A549 (cell line): ENCODE measurements at regions not wholly inside any gene's neighbourhood (a gene's known extent, or its start where the extent isn't known, plus 50 kb on each side); places are given as distances from the start of the nearest gene placed in this dataset.

Experiments
- ATAC-seq, 2 experiments: fragments of 200-7000 bp in 1 of 2; fragments of >200 bp in 1 of 2; cut with Nextera tagmentation in 1 of 2; cut with Tn5 transposase in 1 of 2; 3 replicates each; pipeline versions ENCODE4 v1.8.0 to v1.9.1; 2018 to 2020; ENCODE audit warnings: mild to moderate bottlenecking in 1 of 2, moderate library complexity in 1 of 2
- CTCF ChIA-PET: fragments of 300-600 bp; sonication (Branson Sonifier 250); formaldehyde crosslinking; extraction: SDS; loops from one replicate; lab custom pipeline; 2021; ENCODE audit warnings: antibody characterized with exemption, inconsistent platforms; lab: Yijun Ruan, JAX
- POLR2A ChIA-PET: fragments of 350-600 bp; formaldehyde crosslinking; extraction: SDS; loops from one replicate; lab custom pipeline; 2021; ENCODE audit warnings: antibody characterized with exemption, inconsistent platforms; lab: Yijun Ruan, JAX
- DNase-seq, 2 experiments: peaks; one replicate each; pipeline versions ENCODE4 v3.0.0 to v3.0.0-alpha.2; 2011 to 2016; ENCODE audit warnings: low read depth in 1 of 2, low spot score in 1 of 2
- FAIRE-seq: peaks from 2 replicates; lab custom pipeline; 2011; peaks lifted over from hg19 to GRCh38; lab: Jason Lieb, UNC
- H3K27ac ChIP-seq, 2 experiments: fragments of >200 bp; sonication (Bioruptor Twin); formaldehyde crosslinking; 3 replicates each; pipeline ENCODE4 v1.5.1; 2016 to 2017
- H3K4me1 ChIP-seq: fragments of >200 bp; sonication (Bioruptor Twin); formaldehyde crosslinking; 3 replicates; pipeline ENCODE4 v1.6.1; 2016
- H3K4me2 ChIP-seq: fragments of >200 bp; sonication (Bioruptor Twin); formaldehyde crosslinking; 3 replicates; pipeline ENCODE4 v1.6.1; 2016
- H3K4me3 ChIP-seq: fragments of >200 bp; sonication (Bioruptor Twin); formaldehyde crosslinking; 3 replicates; pipeline ENCODE4 v1.5.1; 2016
- H3K9me3 ChIP-seq: fragments of >200 bp; sonication (Bioruptor Twin); formaldehyde crosslinking; 3 replicates; pipeline ENCODE4 v1.6.1; 2016
- CEBPB ChIP-seq, 2 experiments: fragments of >200 bp in 1 of 2; sonication (Bioruptor Twin) in 1 of 2; formaldehyde crosslinking in 1 of 2; IDR thresholded peaks; 2 replicates each; pipeline ENCODE4 v1.6.1; 2012 to 2016
- EHF ChIP-seq: fragments of 250-450 bp; sonication (Bioruptor Pico); IDR thresholded peaks from 2 replicates; pipeline ENCODE4 v1.5.0; 2020; ENCODE audit warnings: mild to moderate bottlenecking
- EHMT2 ChIP-seq: fragments of 200-600 bp; sonication (generic); IDR thresholded peaks from 2 replicates; pipeline ENCODE4 v1.6.1; 2016; ENCODE audit warnings: antibody characterized with exemption, low read depth, mild to moderate bottlenecking, moderate library complexity
- FOSB ChIP-seq: fragments of 250-450 bp; sonication (Bioruptor Pico); IDR thresholded peaks from 2 replicates; pipeline ENCODE4 v1.5.0; 2020; ENCODE audit warnings: mild to moderate bottlenecking, moderate library complexity
- KDM5A ChIP-seq: fragments of 200-600 bp; sonication (generic); IDR thresholded peaks from 2 replicates; pipeline ENCODE4 v1.6.1; 2016; ENCODE audit warnings: antibody characterized with exemption, mild to moderate bottlenecking
- MAZ ChIP-seq: fragments of 150-350 bp; IDR thresholded peaks from 2 replicates; pipeline ENCODE4 v1.6.1; 2014; ENCODE audit warnings: antibody characterized with exemption, low read depth, low read length, borderline replicate concordance
- NR3C1 ChIP-seq: fragments of >200 bp; sonication (Bioruptor Twin); formaldehyde crosslinking; IDR thresholded peaks from 3 replicates; pipeline ENCODE4 v1.6.1; 2017
- TP53 ChIP-seq: fragments of 250-450 bp; sonication (Bioruptor Pico); IDR thresholded peaks from 2 replicates; pipeline ENCODE4 v1.5.0; 2021; ENCODE audit warnings: mild to moderate bottlenecking, moderate library complexity
- ZNF302 ChIP-seq: fragments of 250-450 bp; sonication (Bioruptor Pico); IDR thresholded peaks from 2 replicates; pipeline ENCODE4 v1.9.0; 2021; ENCODE audit warnings: inconsistent platforms, mild to moderate bottlenecking, moderate library complexity
- WGBS: methylation state at CpG from one replicate; pipeline ENCODE4 v1.1.6; 2017; ENCODE audit errors: missing lambda C conversion rate; 5-methylcytosine and 5-hydroxymethylcytosine counted together
- TF ChIP-seq, protein P1 (sequence below): fragments of 250-450 bp; sonication (Bioruptor Pico); IDR thresholded peaks from 2 replicates; pipeline ENCODE4 v1.5.0; 2021; ENCODE audit warnings: mild to moderate bottlenecking, moderate library complexity, borderline replicate concordance
- TF ChIP-seq, protein P2 (sequence below): IDR thresholded peaks from 2 replicates; pipeline ENCODE4 v1.6.1; 2012
- TF ChIP-seq, protein P3 (sequence below): fragments of >200 bp; sonication (Bioruptor Twin); formaldehyde crosslinking; IDR thresholded peaks from 3 replicates; pipeline ENCODE4 v1.5.1; 2016
- TF ChIP-seq, protein P4 (sequence below): fragments of 200-600 bp; sonication (generic); IDR thresholded peaks from 2 replicates; pipeline ENCODE4 v1.6.1; 2016; ENCODE audit warnings: antibody characterized with exemption, mild to moderate bottlenecking, moderate library complexity

DNA sequence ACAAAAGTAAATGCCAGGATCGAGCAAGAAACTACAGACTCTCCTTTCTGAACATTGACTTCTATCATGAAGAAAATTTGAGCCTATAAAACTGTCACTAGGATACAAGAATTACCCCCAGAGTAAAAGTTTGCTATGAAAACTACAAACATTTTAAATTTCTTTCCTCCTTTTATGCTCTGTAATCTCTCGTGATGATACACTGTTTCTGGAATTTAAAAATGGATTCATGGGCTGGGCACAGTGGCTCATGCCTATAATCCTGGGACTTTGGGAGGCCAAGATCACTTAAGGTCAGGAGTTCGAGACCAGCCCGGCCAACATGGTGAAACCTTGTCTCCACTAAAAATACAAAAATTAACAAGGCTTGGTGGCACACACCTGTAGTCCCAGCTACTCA is 181.3 kb downstream of the ZNF281 start:
- Histone ChIP-seq H3K4me3 (no peak overlapping the region), H3K27ac (no peak overlapping the region), H3K9me3 (no peaks in the 10 kb centered on the region), H3K4me1 (peaks cover 21% of the 10 kb centered on the region), H3K4me2 (no peak overlapping the region)
- DNase-seq (no peak), ATAC-seq (no peak), FAIRE-seq (no peak)
- TF ChIP-seq, protein P1, sequence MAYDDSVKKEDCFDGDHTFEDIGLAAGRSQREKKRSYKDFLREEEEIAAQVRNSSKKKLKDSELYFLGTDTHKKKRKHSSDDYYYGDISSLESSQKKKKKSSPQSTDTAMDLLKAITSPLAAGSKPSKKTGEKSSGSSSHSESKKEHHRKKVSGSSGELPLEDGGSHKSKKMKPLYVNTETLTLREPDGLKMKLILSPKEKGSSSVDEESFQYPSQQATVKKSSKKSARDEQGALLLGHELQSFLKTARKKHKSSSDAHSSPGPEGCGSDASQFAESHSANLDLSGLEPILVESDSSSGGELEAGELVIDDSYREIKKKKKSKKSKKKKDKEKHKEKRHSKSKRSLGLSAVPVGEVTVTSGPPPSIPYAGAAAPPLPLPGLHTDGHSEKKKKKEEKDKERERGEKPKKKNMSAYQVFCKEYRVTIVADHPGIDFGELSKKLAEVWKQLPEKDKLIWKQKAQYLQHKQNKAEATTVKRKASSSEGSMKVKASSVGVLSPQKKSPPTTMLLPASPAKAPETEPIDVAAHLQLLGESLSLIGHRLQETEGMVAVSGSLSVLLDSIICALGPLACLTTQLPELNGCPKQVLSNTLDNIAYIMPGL: no peak
- TF ChIP-seq EHMT2 (no peak), MAZ (no peak), CEBPB (IDR thresholded peaks at IDR 0.05) (no peak)
- TF ChIP-seq, protein P2, sequence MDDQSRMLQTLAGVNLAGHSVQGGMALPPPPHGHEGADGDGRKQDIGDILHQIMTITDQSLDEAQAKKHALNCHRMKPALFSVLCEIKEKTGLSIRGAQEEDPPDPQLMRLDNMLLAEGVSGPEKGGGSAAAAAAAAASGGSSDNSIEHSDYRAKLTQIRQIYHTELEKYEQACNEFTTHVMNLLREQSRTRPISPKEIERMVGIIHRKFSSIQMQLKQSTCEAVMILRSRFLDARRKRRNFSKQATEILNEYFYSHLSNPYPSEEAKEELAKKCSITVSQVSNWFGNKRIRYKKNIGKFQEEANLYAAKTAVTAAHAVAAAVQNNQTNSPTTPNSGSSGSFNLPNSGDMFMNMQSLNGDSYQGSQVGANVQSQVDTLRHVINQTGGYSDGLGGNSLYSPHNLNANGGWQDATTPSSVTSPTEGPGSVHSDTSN: no peak
- ChIA-PET POLR2A (no interaction called here), CTCF (no interaction called here)
- 84% methylated on average over 4 of the region's 4 CpGs for WGBS

DNA sequence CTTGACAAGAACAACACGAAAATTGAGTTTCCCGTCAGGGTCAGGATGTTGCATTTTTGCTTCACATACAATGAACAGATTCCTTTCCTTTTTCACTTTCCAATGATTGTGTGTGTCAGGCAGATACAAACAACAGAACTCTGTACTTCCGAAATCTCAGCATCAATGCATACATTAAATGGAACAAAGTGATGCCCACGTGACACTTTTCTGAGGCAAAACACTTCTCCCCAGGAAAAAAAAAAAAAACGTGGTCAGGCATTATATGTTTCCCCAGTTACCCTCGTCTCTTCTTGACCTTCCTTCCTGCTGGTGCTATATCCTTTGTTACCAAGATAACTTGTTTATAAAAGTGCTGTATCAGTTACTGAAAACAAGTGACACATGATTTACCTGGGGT is 181.8 kb downstream of the ZNF281 start:
- H3K9me3 ChIP-seq: no peaks in the 10 kb centered on the region
- ATAC-seq (no peak), FAIRE-seq (no peak), DNase-seq (no peak)
- POLR2A ChIA-PET: no interaction called here
- H3K4me1 ChIP-seq: peaks cover 17% of the 10 kb centered on the region
- H3K27ac ChIP-seq: no peak overlapping the region
- 61% methylated on average over 6 of the region's 6 CpGs for WGBS
- TF ChIP-seq FOSB (CRISPR knock-in tag) (no peak), KDM5A (no peak), ZNF302 (no peak), EHMT2 (no peak), EHF (CRISPR knock-in tag) (no peak), NR3C1 (no peak), TP53 (CRISPR knock-in tag) (no peak)
- TF ChIP-seq, protein P3, sequence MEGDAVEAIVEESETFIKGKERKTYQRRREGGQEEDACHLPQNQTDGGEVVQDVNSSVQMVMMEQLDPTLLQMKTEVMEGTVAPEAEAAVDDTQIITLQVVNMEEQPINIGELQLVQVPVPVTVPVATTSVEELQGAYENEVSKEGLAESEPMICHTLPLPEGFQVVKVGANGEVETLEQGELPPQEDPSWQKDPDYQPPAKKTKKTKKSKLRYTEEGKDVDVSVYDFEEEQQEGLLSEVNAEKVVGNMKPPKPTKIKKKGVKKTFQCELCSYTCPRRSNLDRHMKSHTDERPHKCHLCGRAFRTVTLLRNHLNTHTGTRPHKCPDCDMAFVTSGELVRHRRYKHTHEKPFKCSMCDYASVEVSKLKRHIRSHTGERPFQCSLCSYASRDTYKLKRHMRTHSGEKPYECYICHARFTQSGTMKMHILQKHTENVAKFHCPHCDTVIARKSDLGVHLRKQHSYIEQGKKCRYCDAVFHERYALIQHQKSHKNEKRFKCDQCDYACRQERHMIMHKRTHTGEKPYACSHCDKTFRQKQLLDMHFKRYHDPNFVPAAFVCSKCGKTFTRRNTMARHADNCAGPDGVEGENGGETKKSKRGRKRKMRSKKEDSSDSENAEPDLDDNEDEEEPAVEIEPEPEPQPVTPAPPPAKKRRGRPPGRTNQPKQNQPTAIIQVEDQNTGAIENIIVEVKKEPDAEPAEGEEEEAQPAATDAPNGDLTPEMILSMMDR: no peak
- TF ChIP-seq, protein P4, sequence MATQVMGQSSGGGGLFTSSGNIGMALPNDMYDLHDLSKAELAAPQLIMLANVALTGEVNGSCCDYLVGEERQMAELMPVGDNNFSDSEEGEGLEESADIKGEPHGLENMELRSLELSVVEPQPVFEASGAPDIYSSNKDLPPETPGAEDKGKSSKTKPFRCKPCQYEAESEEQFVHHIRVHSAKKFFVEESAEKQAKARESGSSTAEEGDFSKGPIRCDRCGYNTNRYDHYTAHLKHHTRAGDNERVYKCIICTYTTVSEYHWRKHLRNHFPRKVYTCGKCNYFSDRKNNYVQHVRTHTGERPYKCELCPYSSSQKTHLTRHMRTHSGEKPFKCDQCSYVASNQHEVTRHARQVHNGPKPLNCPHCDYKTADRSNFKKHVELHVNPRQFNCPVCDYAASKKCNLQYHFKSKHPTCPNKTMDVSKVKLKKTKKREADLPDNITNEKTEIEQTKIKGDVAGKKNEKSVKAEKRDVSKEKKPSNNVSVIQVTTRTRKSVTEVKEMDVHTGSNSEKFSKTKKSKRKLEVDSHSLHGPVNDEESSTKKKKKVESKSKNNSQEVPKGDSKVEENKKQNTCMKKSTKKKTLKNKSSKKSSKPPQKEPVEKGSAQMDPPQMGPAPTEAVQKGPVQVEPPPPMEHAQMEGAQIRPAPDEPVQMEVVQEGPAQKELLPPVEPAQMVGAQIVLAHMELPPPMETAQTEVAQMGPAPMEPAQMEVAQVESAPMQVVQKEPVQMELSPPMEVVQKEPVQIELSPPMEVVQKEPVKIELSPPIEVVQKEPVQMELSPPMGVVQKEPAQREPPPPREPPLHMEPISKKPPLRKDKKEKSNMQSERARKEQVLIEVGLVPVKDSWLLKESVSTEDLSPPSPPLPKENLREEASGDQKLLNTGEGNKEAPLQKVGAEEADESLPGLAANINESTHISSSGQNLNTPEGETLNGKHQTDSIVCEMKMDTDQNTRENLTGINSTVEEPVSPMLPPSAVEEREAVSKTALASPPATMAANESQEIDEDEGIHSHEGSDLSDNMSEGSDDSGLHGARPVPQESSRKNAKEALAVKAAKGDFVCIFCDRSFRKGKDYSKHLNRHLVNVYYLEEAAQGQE: no peak
- CTCF ChIA-PET: no interaction called here
- H3K4me3 ChIP-seq: no peak overlapping the region
- H3K4me2 ChIP-seq: no peak overlapping the region
